NCI-H187 treated with DMSO at 0.1 percent for 48 hours (cell line): ENCODE measurements at regions not wholly inside any gene's neighbourhood (a gene's known extent, or its start where the extent isn't known, plus 50 kb on each side); places are given as distances from the start of the nearest gene placed in this dataset.
A peak's percentile ranks its signal among the peaks of the same experiment; 100 is the strongest.
"Not testable (repeated sequence)": the region's sequence is repeated elsewhere in the genome, so short reads cannot be mapped to it uniquely, and the experiment has no call there.

Source experiments
- DNase-seq: peaks from one replicate; lab custom pipeline; 2025; lab: John Stamatoyannopoulos, UW

- no peak for DNase-seq
Measured at GRCh38 chr2:175829741-175830140, 172.3 kb downstream of the LNPK start.

GRCh38 chr2:175827856-175828255, 174.2 kb downstream of the LNPK start:
- no peak for DNase-seq

GRCh38 chr2:175824243-175824642, 177.8 kb downstream of the LNPK start:
- DNase-seq, result no peak

- DNase-seq, result no peak
Measured at GRCh38 chr2:175823707-175824073, 178.4 kb downstream of the LNPK start.

- DNase-seq, result no peak
Measured at GRCh38 chr2:175823002-175823706, 178.9 kb downstream of the LNPK start.

GRCh38 chr2:175817221-175817620, 184.8 kb downstream of the LNPK start:
- DNase-seq, result no peak

- DNase-seq, result no peak
Measured at GRCh38 chr2:175815537-175815936, 186.5 kb downstream of the LNPK start.

- no peak for DNase-seq
Measured at GRCh38 chr2:175811971-175812370, 190.1 kb downstream of the LNPK start.

- no peak for DNase-seq
Measured at GRCh38 chr2:175808858-175809257, 193.2 kb downstream of the LNPK start.

GRCh38 chr2:175808078-175808477, 194.0 kb downstream of the LNPK start:
- DNase-seq, result no peak

GRCh38 chr2:175807031-175807873, 194.8 kb downstream of the LNPK start:
- no peak for DNase-seq

- no peak for DNase-seq
Measured at GRCh38 chr2:175806570-175806969, 195.5 kb downstream of the LNPK start.

GRCh38 chr2:175806125-175806490, 196.0 kb downstream of the LNPK start:
- no peak for DNase-seq

- DNase-seq, result no peak
Measured at GRCh38 chr2:175805442-175806124, 196.5 kb downstream of the LNPK start.

GRCh38 chr2:175804122-175804521, 197.9 kb downstream of the LNPK start:
- DNase-seq, result peak; percentile 91

- not testable (repeated sequence) for DNase-seq
Measured at GRCh38 chr2:175796422-175796821, 205.6 kb downstream of the LNPK start.

- no peak for DNase-seq
Measured at GRCh38 chr2:175793648-175794047, 208.4 kb downstream of the LNPK start.

GRCh38 chr2:175792881-175793280, 209.2 kb downstream of the LNPK start:
- no peak for DNase-seq

GRCh38 chr2:175792199-175792598, 209.9 kb downstream of the LNPK start:
- DNase-seq, result no peak

- no peak for DNase-seq
Measured at GRCh38 chr2:175786471-175787124, 215.5 kb downstream of the LNPK start.

- not testable (repeated sequence) for DNase-seq
Measured at GRCh38 chr2:175777337-175777736, 224.7 kb downstream of the LNPK start.

GRCh38 chr2:175769200-175769599, 232.9 kb downstream of the LNPK start:
- DNase-seq, result no peak
